IMR-90 (cell line): ENCODE measurements at regions not wholly inside any gene's neighbourhood (a gene's known extent, or its start where the extent isn't known, plus 50 kb on each side); places are given as distances from the start of the nearest gene placed in this dataset.

Source experiments
- ATAC-seq: fragments of 200-7000 bp; cut with Tn5 transposase; 2 replicates; pipeline ENCODE4 v1.9.1; 2020; ENCODE audit warnings: low read depth, mild to moderate bottlenecking, moderate library complexity
- BruUV-seq: library from RNA; stranded (reverse); fragments of 400-500 nt; replicated peaks from 2 replicates; lab custom pipeline; 2021; lab: Mats Ljungman, UMichigan
- CTCF ChIA-PET: fragments of 300-600 bp; formaldehyde crosslinking; extraction: SDS; loops from one replicate; lab custom pipeline; 2021; ENCODE audit warnings: antibody characterized with exemption; lab: Yijun Ruan, JAX
- POLR2A ChIA-PET: fragments of 300-600 bp; sonication (Branson Sonifier 250); formaldehyde crosslinking; loops from one replicate; lab custom pipeline; 2022; ENCODE audit warnings: antibody characterized with exemption; ENCODE audit not compliant: unreplicated experiment; lab: Charles Lee
- DNase-seq: peaks from one replicate; pipeline ENCODE4 v3.0.0; 2013
- H2AFZ ChIP-seq: replicated peaks from 2 replicates; pipeline ENCODE3; 2013; ENCODE audit warnings: low read length, mild to moderate bottlenecking; ENCODE audit not compliant: poor library complexity
- H2AK5ac ChIP-seq: 2 replicates; pipeline ENCODE4 v1.6.1; 2013; ENCODE audit warnings: low read depth, low read length, inconsistent platforms
- H2AK9ac ChIP-seq: replicated peaks from 2 replicates; pipeline ENCODE3; 2013; ENCODE audit warnings: mild to moderate bottlenecking, low read depth, low read length, moderate library complexity; ENCODE audit not compliant: poor library complexity
- H2BK120ac ChIP-seq: 2 replicates; pipeline ENCODE4 v1.6.1; 2013; ENCODE audit warnings: low read depth, low read length, inconsistent platforms
- H2BK15ac ChIP-seq: 3 replicates; pipeline ENCODE4 v1.6.1; 2013; ENCODE audit warnings: low read depth, low read length, inconsistent platforms
- H2BK20ac ChIP-seq: 2 replicates; pipeline ENCODE4 v1.6.1; 2013; ENCODE audit warnings: low read depth, mild to moderate bottlenecking, inconsistent platforms, low read length, moderate library complexity
- H2BK5ac ChIP-seq: 2 replicates; pipeline ENCODE4 v1.6.1; 2013; ENCODE audit warnings: mild to moderate bottlenecking, low read depth, low read length, inconsistent platforms; ENCODE audit not compliant: poor library complexity, severe bottlenecking
- H3K14ac ChIP-seq: replicated peaks from 2 replicates; pipeline ENCODE4 v1.6.1; 2013; ENCODE audit warnings: low read depth, low read length, inconsistent platforms
- H3K18ac ChIP-seq: 2 replicates; pipeline ENCODE4 v1.6.1; 2013; ENCODE audit warnings: low read depth, low read length, control low read depth
- H3K23ac ChIP-seq: 2 replicates; pipeline ENCODE4 v1.6.1; 2013; ENCODE audit warnings: low read depth, low read length, inconsistent platforms
- H3K27ac ChIP-seq: 2 replicates; pipeline ENCODE4 v1.5.1; 2013; ENCODE audit warnings: mild to moderate bottlenecking, control low read depth, low read length; ENCODE audit not compliant: insufficient read depth
- H3K27me3 ChIP-seq: 2 replicates; pipeline ENCODE4 v1.6.1; 2013; ENCODE audit warnings: low read length; ENCODE audit not compliant: control insufficient read depth, insufficient read depth
- H3K36me3 ChIP-seq: 2 replicates; pipeline ENCODE4 v1.6.1; 2013; ENCODE audit warnings: low read length, mixed read lengths; ENCODE audit not compliant: control insufficient read depth, insufficient read depth
- H3K4ac ChIP-seq: 2 replicates; pipeline ENCODE4 v1.6.1; 2013; ENCODE audit warnings: low read depth, low read length, inconsistent platforms
- H3K4me1 ChIP-seq: 2 replicates; pipeline ENCODE4 v1.6.1; 2013; ENCODE audit warnings: low read length, mixed read lengths; ENCODE audit not compliant: control insufficient read depth, insufficient read depth
- H3K4me2 ChIP-seq: 2 replicates; pipeline ENCODE4 v1.6.1; 2013; ENCODE audit warnings: low read depth, mild to moderate bottlenecking, control low read depth, low read length, moderate library complexity
- H3K4me3 ChIP-seq: 2 replicates; pipeline ENCODE4 v1.5.1; 2013; ENCODE audit warnings: low read depth, mild to moderate bottlenecking, control low read depth, low read length, moderate library complexity; ENCODE audit not compliant: insufficient read depth
- H3K56ac ChIP-seq: 2 replicates; pipeline ENCODE4 v1.6.1; 2013; ENCODE audit warnings: low read length, inconsistent platforms; ENCODE audit not compliant: insufficient read depth; ENCODE audit errors: extremely low read depth
- H3K79me1 ChIP-seq, 2 experiments: 2 replicates each; pipeline ENCODE4 v1.6.1; 2013; ENCODE audit warnings: low read length in 2 of 2, inconsistent platforms in 1 of 2, low read depth in 1 of 2
- H3K9ac ChIP-seq: 2 replicates; pipeline ENCODE4 v1.6.1; 2013; ENCODE audit warnings: low read depth, low read length, control low read depth
- H3K9me1 ChIP-seq: 2 replicates; pipeline ENCODE4 v1.6.1; 2013; ENCODE audit warnings: low read length, inconsistent platforms; ENCODE audit not compliant: insufficient read depth
- H3K9me3 ChIP-seq: 2 replicates; pipeline ENCODE4 v1.6.1; 2013; ENCODE audit warnings: low read length; ENCODE audit not compliant: control insufficient read depth, insufficient read depth
- H4K20me1 ChIP-seq: 2 replicates; pipeline ENCODE4 v1.6.1; 2013; ENCODE audit warnings: low read length, inconsistent platforms; ENCODE audit not compliant: insufficient read depth
- H4K5ac ChIP-seq: 2 replicates; pipeline ENCODE4 v1.6.1; 2013; ENCODE audit warnings: mild to moderate bottlenecking, low read depth, low read length, control low read depth
- H4K8ac ChIP-seq, 2 experiments: 2 replicates each; pipeline ENCODE4 v1.6.1; 2013; ENCODE audit warnings: low read depth in 2 of 2, low read length in 2 of 2, control low read depth in 1 of 2, inconsistent platforms in 1 of 2
- H4K91ac ChIP-seq: 2 replicates; pipeline ENCODE4 v1.6.1; 2013; ENCODE audit warnings: low read depth, low read length, inconsistent platforms; ENCODE audit not compliant: insufficient read depth
- BHLHE40 ChIP-seq: fragments of 150-350 bp; IDR thresholded peaks from 2 replicates; pipeline ENCODE4 v1.6.1; 2016; ENCODE audit warnings: mild to moderate bottlenecking, low read depth, low read length
- CEBPB ChIP-seq: IDR thresholded peaks from 2 replicates; pipeline ENCODE4 v1.6.1; 2012; ENCODE audit warnings: low read depth, low read length, improper control_type of control experiment
- CHD1 ChIP-seq: IDR thresholded peaks from 2 replicates; pipeline ENCODE4 v1.6.1; 2012; ENCODE audit warnings: low read depth, low read length, improper control_type of control experiment
- FOS ChIP-seq: fragments of 150-350 bp; IDR thresholded peaks from 2 replicates; pipeline ENCODE4 v1.6.1; 2016; ENCODE audit warnings: low read depth, low read length
- MAFK ChIP-seq: IDR thresholded peaks from 2 replicates; pipeline ENCODE4 v1.6.1; 2012; ENCODE audit warnings: low read depth, low read length, improper control_type of control experiment
- MAZ ChIP-seq: IDR thresholded peaks from 2 replicates; pipeline ENCODE4 v1.6.1; 2012; ENCODE audit warnings: low read depth, mild to moderate bottlenecking, low read length, improper control_type of control experiment, moderate library complexity, borderline replicate concordance
- MXI1 ChIP-seq: IDR thresholded peaks from 2 replicates; pipeline ENCODE4 v1.6.1; 2012; ENCODE audit warnings: low read depth, mild to moderate bottlenecking, low read length, moderate library complexity, borderline replicate concordance
- NFE2L2 ChIP-seq: fragments of 150-350 bp; IDR thresholded peaks from 2 replicates; pipeline ENCODE4 v1.6.1; 2016; ENCODE audit warnings: low read depth, mild to moderate bottlenecking, low read length
- POLR2A ChIP-seq: IDR thresholded peaks from 2 replicates; pipeline ENCODE4 v1.6.1; 2012; ENCODE audit warnings: mild to moderate bottlenecking, low read depth, low read length
- RAD21 ChIP-seq: IDR thresholded peaks from 2 replicates; pipeline ENCODE4 v1.6.1; 2012; ENCODE audit warnings: low read length, improper control_type of control experiment
- RCOR1 ChIP-seq: IDR thresholded peaks from 2 replicates; pipeline ENCODE4 v1.6.1; 2012; ENCODE audit warnings: mild to moderate bottlenecking, low read length, improper control_type of control experiment; ENCODE audit not compliant: insufficient replicate concordance
- RFX5 ChIP-seq: IDR thresholded peaks from 2 replicates; pipeline ENCODE4 v1.8.0; 2012; ENCODE audit warnings: low read depth, mild to moderate bottlenecking, low read length, moderate library complexity
- SMC3 ChIP-seq: fragments of 150-350 bp; IDR thresholded peaks from 2 replicates; pipeline ENCODE4 v1.6.1; 2016; ENCODE audit warnings: low read depth, mild to moderate bottlenecking, antibody characterized with exemption, low read length, moderate library complexity
- WGBS, 2 experiments: methylation state at CpG; one replicate each; pipeline versions ENCODE4 v1.1.5 to v1.1.7; 2013; ENCODE audit warnings: missing lambda C conversion rate in 2 of 2; ENCODE audit not compliant: insufficient read length in 1 of 2; ENCODE audit errors: extremely low coverage in 2 of 2; 5-methylcytosine and 5-hydroxymethylcytosine counted together
- dilution Hi-C: fragments of 300-500 bp; cut with HindIII; formaldehyde crosslinking; loops from one replicate; pipeline ENCODE4 v1.14.3; 2018; ENCODE audit warnings: low sequenced_read_pairs; ENCODE audit not compliant: unreplicated experiment
- in situ Hi-C: fragments of 300-500 bp; cut with MboI; formaldehyde crosslinking; loops from 3 replicates; pipeline ENCODE4 v1.14.3; 2019; ENCODE audit warnings: low sequenced_read_pairs, inconsistent platforms, mixed read lengths
- intact Hi-C: fragments of 100-400 bp; cut with micrococcal nuclease; formaldehyde crosslinking; loops from 2 replicates; pipeline ENCODE4 v1.10.0; 2022
- TF ChIP-seq, protein P1 (sequence below): fragments of 150-350 bp; IDR thresholded peaks from 2 replicates; pipeline ENCODE4 v1.6.1; 2016; ENCODE audit warnings: low read depth, mild to moderate bottlenecking, low read length, moderate library complexity, borderline replicate concordance
- TF ChIP-seq, protein P2 (sequence below): fragments of 150-350 bp; IDR thresholded peaks from 2 replicates; pipeline ENCODE4 v1.6.1; 2017; ENCODE audit warnings: mild to moderate bottlenecking, antibody characterized with exemption, low read length, low read depth
- TF ChIP-seq, protein P3 (sequence below): conservative IDR thresholded peaks from 2 replicates; pipeline ENCODE4 v1.5.1; 2012; ENCODE audit warnings: mild to moderate bottlenecking, low read depth, low read length, improper control_type of control experiment

DNA sequence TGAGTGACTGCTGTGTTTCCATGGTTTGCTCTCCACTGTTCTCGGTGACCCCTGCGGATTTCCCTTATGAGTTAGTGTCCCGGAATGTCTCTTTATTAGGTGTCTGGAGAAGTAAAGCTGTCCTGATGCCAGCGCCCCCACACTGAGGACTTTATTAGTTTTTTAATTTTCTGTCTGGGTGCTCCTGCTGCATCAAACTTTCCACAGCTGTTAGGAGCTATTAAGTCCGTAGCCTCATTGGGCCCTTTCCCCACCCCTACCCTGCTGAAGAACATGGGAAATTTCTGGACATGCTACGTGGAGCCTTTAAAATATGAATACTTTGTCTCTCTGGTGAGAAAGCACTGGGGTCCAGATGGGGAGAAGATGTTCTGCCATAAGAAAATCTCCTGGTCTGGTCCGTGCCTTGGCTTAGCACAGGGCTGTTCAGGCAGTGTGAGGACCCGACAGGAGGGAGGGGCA lies 161.7 kb upstream of the HES1 start:
- Histone ChIP-seq H4K8ac (no peak overlapping the region), H3K4ac (no peak overlapping the region), H2AK5ac (no peak overlapping the region), H3K56ac (no peak overlapping the region), H3K18ac (no peak overlapping the region), H2BK5ac (no peak overlapping the region), H3K23ac (no peak overlapping the region), H2BK120ac (no peak overlapping the region), H3K4me1 (peaks cover 5% of the 10 kb centered on the region; the same call in 1 of the 2 replicates), H3K9ac (no peak overlapping the region), H3K36me3 (no peaks in the 10 kb centered on the region), H4K20me1 (no peaks in the 10 kb centered on the region), H4K91ac (no peak overlapping the region), H3K27me3 (peaks cover 50% of the 10 kb centered on the region), H3K14ac (no peak overlapping the region), H2AFZ (peak overlapping the region; percentile 27), H2BK20ac (no peak overlapping the region), H3K9me1 (no peaks in the 10 kb centered on the region), H3K4me2 (peak overlapping the region; percentile 22; the same call in 1 of the 2 replicates), H3K9me3 (no peaks in the 10 kb centered on the region), H4K5ac (no peak overlapping the region), H3K79me1 (no peaks in the 10 kb centered on the region), H3K27ac (no peak overlapping the region), H2BK15ac (no peak overlapping the region), H3K4me3 (no peak overlapping the region), H2AK9ac (peak overlapping the region; percentile 23)
- POLR2A ChIA-PET: no interaction called here
- no peak for TF ChIP-seq BHLHE40
- TF ChIP-seq, protein P1, sequence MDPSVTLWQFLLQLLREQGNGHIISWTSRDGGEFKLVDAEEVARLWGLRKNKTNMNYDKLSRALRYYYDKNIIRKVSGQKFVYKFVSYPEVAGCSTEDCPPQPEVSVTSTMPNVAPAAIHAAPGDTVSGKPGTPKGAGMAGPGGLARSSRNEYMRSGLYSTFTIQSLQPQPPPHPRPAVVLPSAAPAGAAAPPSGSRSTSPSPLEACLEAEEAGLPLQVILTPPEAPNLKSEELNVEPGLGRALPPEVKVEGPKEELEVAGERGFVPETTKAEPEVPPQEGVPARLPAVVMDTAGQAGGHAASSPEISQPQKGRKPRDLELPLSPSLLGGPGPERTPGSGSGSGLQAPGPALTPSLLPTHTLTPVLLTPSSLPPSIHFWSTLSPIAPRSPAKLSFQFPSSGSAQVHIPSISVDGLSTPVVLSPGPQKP: no peak
- TF ChIP-seq MAFK: no peak
- TF ChIP-seq SMC3: no peak
- no peak for TF ChIP-seq MAZ
- TF ChIP-seq, protein P2, sequence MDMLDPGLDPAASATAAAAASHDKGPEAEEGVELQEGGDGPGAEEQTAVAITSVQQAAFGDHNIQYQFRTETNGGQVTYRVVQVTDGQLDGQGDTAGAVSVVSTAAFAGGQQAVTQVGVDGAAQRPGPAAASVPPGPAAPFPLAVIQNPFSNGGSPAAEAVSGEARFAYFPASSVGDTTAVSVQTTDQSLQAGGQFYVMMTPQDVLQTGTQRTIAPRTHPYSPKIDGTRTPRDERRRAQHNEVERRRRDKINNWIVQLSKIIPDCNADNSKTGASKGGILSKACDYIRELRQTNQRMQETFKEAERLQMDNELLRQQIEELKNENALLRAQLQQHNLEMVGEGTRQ: no peak
- TF ChIP-seq CEBPB: no peak
- no peak for TF ChIP-seq MXI1
- TF ChIP-seq RAD21: no peak
- TF ChIP-seq, protein P3, sequence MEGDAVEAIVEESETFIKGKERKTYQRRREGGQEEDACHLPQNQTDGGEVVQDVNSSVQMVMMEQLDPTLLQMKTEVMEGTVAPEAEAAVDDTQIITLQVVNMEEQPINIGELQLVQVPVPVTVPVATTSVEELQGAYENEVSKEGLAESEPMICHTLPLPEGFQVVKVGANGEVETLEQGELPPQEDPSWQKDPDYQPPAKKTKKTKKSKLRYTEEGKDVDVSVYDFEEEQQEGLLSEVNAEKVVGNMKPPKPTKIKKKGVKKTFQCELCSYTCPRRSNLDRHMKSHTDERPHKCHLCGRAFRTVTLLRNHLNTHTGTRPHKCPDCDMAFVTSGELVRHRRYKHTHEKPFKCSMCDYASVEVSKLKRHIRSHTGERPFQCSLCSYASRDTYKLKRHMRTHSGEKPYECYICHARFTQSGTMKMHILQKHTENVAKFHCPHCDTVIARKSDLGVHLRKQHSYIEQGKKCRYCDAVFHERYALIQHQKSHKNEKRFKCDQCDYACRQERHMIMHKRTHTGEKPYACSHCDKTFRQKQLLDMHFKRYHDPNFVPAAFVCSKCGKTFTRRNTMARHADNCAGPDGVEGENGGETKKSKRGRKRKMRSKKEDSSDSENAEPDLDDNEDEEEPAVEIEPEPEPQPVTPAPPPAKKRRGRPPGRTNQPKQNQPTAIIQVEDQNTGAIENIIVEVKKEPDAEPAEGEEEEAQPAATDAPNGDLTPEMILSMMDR: no peak
- no peak for TF ChIP-seq RCOR1
- no peak for TF ChIP-seq NFE2L2
- no peak for TF ChIP-seq FOS
- no peak for TF ChIP-seq RFX5
- no peak for TF ChIP-seq CHD1
- TF ChIP-seq POLR2A: no peak
- BruUV-seq: no TSS peak
- dilution Hi-C loops: no loop called here
- DNase-seq (peak; percentile 42), ATAC-seq (peak; percentile 44; the same call in 1 of the 2 replicates)
- CTCF ChIA-PET: interaction anchor here (1.0 kb wide), 1 partner anchor 193 kb away, joined by 3 read pairs; no protein-coding TSS in a partner anchor
- in situ Hi-C loops: no loop called here
- no CpG with 5 or more reads among the region's 8 CpGs for WGBS, 2 experiments
- intact Hi-C loops: no loop called here
